ENCODE measurements at regions not wholly inside any gene's neighbourhood (a gene's known extent, or its start where the extent isn't known, plus 50 kb on each side); places are given as distances from the start of the nearest gene placed in this dataset.

GRCh38 chr1:73044241-73045036, 762.1 kb upstream of the NEGR1 start:
- 15% methylated on average over 4 of the region's 4 CpGs for WGBS (ENCODE audit: insufficient coverage, insufficient replicate concordance, low lambda C conversion rate, missing lambda C conversion rate)
- in situ Hi-C loops (cut with MboI) = no loop called here
- Histone ChIP-seq H3K36me3 (ENCODE audit: control insufficient read depth in 2 of 2, insufficient read depth in 2 of 2, low read length in 1 of 2) (no peaks in the 10 kb centered on the region), H2AFZ (ENCODE audit: control insufficient read depth, low read depth, low read length) (no peak overlapping the region), H3K4me2 (ENCODE audit: control insufficient read depth, insufficient read depth) (no peak overlapping the region), H3K4me3 (no peak overlapping the region), H3K27me3 (replicated peaks in 1 of 2; ENCODE audit: control insufficient read depth in 2 of 2, insufficient read depth in 2 of 2, low read length in 1 of 2) (no peaks in the 10 kb centered on the region), H3K79me2 (ENCODE audit: control insufficient read depth, insufficient read depth, low read length) (no peaks in the 10 kb centered on the region), H3K27ac (ENCODE audit: control insufficient read depth, insufficient read depth) (no peak overlapping the region), H3K4me1 (ENCODE audit: control insufficient read depth, insufficient read depth, low read length) (no peaks in the 10 kb centered on the region), H3K9me3 (replicated peaks; ENCODE audit: control insufficient read depth, insufficient read depth, low read length) (no peaks in the 10 kb centered on the region), H3K9ac (ENCODE audit: control insufficient read depth, insufficient read depth, low read length) (no peak overlapping the region), H4K20me1 (ENCODE audit: control insufficient read depth, insufficient read depth) (no peaks in the 10 kb centered on the region)
- FAIRE-seq (no peak), DNase-seq (ENCODE audit: low read depth, low spot score) (no peak), ATAC-seq (no peak)
- no TSS peak for BruUV-seq (replicated peaks)
- RAD21 ChIA-PET (ENCODE audit: unreplicated experiment) = no interaction called here
- SMC1A ChIA-PET (ENCODE audit: uncharacterized antibody, unreplicated experiment) = no interaction called here
- intact Hi-C loops (cut with micrococcal nuclease; ENCODE audit: unreplicated experiment) = no loop called here
- CTCF ChIA-PET = interaction anchor here (0.9 kb wide), 1 partner anchor 110 kb away, joined by 3 read pairs; no protein-coding TSS in a partner anchor
- TF ChIP-seq TBL1XR1 (IDR thresholded peaks at IDR 0.05; ENCODE audit: low read depth, low read length) = no peak
- TF ChIP-seq, protein P1, sequence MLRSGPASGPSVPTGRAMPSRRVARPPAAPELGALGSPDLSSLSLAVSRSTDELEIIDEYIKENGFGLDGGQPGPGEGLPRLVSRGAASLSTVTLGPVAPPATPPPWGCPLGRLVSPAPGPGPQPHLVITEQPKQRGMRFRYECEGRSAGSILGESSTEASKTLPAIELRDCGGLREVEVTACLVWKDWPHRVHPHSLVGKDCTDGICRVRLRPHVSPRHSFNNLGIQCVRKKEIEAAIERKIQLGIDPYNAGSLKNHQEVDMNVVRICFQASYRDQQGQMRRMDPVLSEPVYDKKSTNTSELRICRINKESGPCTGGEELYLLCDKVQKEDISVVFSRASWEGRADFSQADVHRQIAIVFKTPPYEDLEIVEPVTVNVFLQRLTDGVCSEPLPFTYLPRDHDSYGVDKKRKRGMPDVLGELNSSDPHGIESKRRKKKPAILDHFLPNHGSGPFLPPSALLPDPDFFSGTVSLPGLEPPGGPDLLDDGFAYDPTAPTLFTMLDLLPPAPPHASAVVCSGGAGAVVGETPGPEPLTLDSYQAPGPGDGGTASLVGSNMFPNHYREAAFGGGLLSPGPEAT (IDR thresholded peaks at IDR 0.05; ENCODE audit: low read depth) = no peak
- no peak for TF ChIP-seq ASH2L (IDR thresholded peaks at IDR 0.05; ENCODE audit: borderline replicate concordance, low read depth)
- TF ChIP-seq TCF12 (IDR thresholded peaks at IDR 0.05; ENCODE audit: low read depth, low read length) = no peak
- TF ChIP-seq, protein P2, sequence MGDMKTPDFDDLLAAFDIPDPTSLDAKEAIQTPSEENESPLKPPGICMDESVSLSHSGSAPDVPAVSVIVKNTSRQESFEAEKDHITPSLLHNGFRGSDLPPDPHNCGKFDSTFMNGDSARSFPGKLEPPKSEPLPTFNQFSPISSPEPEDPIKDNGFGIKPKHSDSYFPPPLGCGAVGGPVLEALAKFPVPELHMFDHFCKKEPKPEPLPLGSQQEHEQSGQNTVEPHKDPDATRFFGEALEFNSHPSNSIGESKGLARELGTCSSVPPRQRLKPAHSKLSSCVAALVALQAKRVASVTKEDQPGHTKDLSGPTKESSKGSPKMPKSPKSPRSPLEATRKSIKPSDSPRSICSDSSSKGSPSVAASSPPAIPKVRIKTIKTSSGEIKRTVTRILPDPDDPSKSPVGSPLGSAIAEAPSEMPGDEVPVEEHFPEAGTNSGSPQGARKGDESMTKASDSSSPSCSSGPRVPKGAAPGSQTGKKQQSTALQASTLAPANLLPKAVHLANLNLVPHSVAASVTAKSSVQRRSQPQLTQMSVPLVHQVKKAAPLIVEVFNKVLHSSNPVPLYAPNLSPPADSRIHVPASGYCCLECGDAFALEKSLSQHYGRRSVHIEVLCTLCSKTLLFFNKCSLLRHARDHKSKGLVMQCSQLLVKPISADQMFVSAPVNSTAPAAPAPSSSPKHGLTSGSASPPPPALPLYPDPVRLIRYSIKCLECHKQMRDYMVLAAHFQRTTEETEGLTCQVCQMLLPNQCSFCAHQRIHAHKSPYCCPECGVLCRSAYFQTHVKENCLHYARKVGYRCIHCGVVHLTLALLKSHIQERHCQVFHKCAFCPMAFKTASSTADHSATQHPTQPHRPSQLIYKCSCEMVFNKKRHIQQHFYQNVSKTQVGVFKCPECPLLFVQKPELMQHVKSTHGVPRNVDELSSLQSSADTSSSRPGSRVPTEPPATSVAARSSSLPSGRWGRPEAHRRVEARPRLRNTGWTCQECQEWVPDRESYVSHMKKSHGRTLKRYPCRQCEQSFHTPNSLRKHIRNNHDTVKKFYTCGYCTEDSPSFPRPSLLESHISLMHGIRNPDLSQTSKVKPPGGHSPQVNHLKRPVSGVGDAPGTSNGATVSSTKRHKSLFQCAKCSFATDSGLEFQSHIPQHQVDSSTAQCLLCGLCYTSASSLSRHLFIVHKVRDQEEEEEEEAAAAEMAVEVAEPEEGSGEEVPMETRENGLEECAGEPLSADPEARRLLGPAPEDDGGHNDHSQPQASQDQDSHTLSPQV (IDR thresholded peaks at IDR 0.05) = no peak
- no peak for TF ChIP-seq CHD2 (IDR thresholded peaks at IDR 0.05; ENCODE audit: borderline replicate concordance, low read depth, low read length)
- TF ChIP-seq YBX1 (IDR thresholded peaks at IDR 0.05) = no peak
- no peak for TF ChIP-seq SMAD5 (IDR thresholded peaks at IDR 0.05; ENCODE audit: low read depth)
- no peak for TF ChIP-seq FOS (IDR thresholded peaks at IDR 0.05; ENCODE audit: borderline replicate concordance, extremely low read depth, insufficient read length)
- no peak for TF ChIP-seq MTA2 (IDR thresholded peaks at IDR 0.05; ENCODE audit: low read depth)
- no peak for TF ChIP-seq TCF3 (IDR thresholded peaks at IDR 0.05; ENCODE audit: borderline replicate concordance, insufficient read depth, low read depth, low read length)
- no peak for TF ChIP-seq ZZZ3 (IDR thresholded peaks at IDR 0.05; ENCODE audit: control insufficient read depth, insufficient read length, low read depth)
- TF ChIP-seq PAX5 (IDR thresholded peaks at IDR 0.05; ENCODE audit: borderline replicate concordance, low read depth, low read length) = no peak
- TF ChIP-seq SREBF1 (IDR thresholded peaks at IDR 0.05; ENCODE audit: low read length) = no peak
- no peak for TF ChIP-seq ZNF24 (IDR thresholded peaks at IDR 0.05)
- POLR2A ChIA-PET = no interaction called here
